AG04450 (cell line): ENCODE measurements at regions not wholly inside any gene's neighbourhood (a gene's known extent, or its start where the extent isn't known, plus 50 kb on each side); places are given as distances from the start of the nearest gene placed in this dataset.

Experiments
- CTCF ChIA-PET: fragments of 300-600, 350-600 bp; formaldehyde crosslinking; extraction: SDS; loops from one replicate; lab custom pipeline; 2022; ENCODE audit warnings: antibody characterized with exemption, inconsistent platforms; lab: Charles Lee
- POLR2A ChIA-PET: fragments of 350-600 bp; formaldehyde crosslinking; extraction: SDS; loops from one replicate; lab custom pipeline; 2021; ENCODE audit warnings: antibody characterized with exemption, inconsistent platforms; lab: Yijun Ruan, JAX
- DNase-seq: peaks from one replicate; pipeline ENCODE4 v3.0.0-alpha.2; 2011; ENCODE audit warnings: low read depth, low spot score
- H3K27ac ChIP-seq: one replicate; pipeline ENCODE4 v1.5.1; 2012; ENCODE audit warnings: low read depth, low read length, control low read depth
- H3K27me3 ChIP-seq: one replicate; pipeline ENCODE4 v1.6.0; 2012; ENCODE audit warnings: low read length; ENCODE audit not compliant: control insufficient read depth, insufficient read depth
- H3K4me3 ChIP-seq: 2 replicates; pipeline ENCODE4 v1.5.1; 2011; ENCODE audit warnings: mild to moderate bottlenecking, low read depth, low read length, control low read depth
- H3K9me3 ChIP-seq: 2 replicates; pipeline ENCODE4 v1.5.1; 2012; ENCODE audit warnings: low read length; ENCODE audit not compliant: control insufficient read depth, insufficient read depth
- TF ChIP-seq, protein P1 (sequence below): IDR thresholded peaks from 2 replicates; pipeline ENCODE4 v1.5.1; 2011; ENCODE audit warnings: low read depth, low read length, control low read depth, inconsistent platforms

DNA sequence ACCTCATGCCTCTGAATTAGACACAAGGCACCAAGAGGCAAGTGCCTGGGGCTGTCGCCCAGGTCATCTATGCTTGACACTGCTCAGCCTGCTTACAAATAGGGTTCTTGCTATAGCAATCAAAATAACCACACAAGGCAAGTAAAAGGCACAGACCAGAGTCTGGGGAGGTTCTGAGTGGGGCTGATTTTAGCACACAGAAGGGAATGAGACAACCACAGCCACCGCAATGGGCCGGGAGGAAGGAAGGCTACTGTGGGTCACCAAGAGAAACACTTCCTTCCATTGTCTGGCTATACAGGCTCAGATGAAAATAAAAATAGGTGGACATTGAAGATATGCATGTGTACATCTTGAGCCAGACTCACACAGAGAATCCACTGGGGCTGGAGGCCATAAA, 159.1 kb downstream of the DLEU7 start:
- no peaks in the 10 kb centered on the region for H3K9me3 ChIP-seq
- H3K27ac ChIP-seq = no peak overlapping the region
- CTCF ChIA-PET = no interaction called here
- POLR2A ChIA-PET = no interaction called here
- no peak for DNase-seq
- TF ChIP-seq, protein P1, sequence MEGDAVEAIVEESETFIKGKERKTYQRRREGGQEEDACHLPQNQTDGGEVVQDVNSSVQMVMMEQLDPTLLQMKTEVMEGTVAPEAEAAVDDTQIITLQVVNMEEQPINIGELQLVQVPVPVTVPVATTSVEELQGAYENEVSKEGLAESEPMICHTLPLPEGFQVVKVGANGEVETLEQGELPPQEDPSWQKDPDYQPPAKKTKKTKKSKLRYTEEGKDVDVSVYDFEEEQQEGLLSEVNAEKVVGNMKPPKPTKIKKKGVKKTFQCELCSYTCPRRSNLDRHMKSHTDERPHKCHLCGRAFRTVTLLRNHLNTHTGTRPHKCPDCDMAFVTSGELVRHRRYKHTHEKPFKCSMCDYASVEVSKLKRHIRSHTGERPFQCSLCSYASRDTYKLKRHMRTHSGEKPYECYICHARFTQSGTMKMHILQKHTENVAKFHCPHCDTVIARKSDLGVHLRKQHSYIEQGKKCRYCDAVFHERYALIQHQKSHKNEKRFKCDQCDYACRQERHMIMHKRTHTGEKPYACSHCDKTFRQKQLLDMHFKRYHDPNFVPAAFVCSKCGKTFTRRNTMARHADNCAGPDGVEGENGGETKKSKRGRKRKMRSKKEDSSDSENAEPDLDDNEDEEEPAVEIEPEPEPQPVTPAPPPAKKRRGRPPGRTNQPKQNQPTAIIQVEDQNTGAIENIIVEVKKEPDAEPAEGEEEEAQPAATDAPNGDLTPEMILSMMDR = no peak
- no peaks in the 10 kb centered on the region for H3K27me3 ChIP-seq
- H3K4me3 ChIP-seq = no peak overlapping the region

DNA sequence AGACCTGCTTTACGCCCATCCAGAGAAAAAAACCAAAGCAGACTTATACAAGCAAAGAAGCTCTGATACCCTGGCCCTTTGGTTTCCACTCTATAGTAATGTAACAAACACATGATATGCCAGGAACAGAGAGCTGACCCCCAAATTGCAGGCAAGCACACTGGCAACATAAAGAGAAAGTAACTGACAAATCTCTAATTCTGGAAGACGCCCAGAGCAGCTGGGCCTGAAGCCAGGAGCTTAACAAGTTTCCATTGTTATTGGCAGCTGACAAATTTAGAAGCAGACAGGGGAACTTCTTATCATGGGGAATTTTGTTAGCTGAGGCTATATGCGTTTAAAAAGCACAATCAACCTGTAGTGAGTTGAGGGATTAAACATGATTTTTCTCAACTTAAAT, 158.0 kb downstream of the DLEU7 start:
- POLR2A ChIA-PET = no interaction called here
- DNase-seq = no peak
- TF ChIP-seq, protein P1 = no peak
- no peaks in the 10 kb centered on the region for H3K27me3 ChIP-seq
- H3K9me3 ChIP-seq = no peaks in the 10 kb centered on the region
- H3K27ac ChIP-seq = no peak overlapping the region
- CTCF ChIA-PET = no interaction called here
- H3K4me3 ChIP-seq = no peak overlapping the region

DNA sequence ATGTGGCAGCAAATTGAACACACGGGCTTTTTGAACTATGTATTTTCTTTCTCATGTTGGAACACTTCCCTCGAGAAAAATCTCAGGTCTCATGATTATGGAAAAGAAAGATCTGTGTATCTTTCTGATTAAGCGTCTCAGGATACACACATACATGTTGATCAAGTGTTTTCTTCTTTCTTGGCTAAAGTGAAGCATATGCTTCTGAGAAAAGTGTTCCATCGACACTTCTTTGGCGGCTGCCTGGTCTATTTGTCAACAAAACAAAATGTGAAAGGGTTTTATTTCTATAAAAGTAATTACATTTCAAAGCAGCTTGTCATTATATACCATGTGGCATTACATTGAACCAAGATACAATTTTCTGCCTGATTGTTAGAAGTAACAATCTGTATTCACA, 157.5 kb downstream of the DLEU7 start:
- Histone ChIP-seq H3K9me3 (no peaks in the 10 kb centered on the region), H3K27me3 (no peaks in the 10 kb centered on the region), H3K4me3 (no peak overlapping the region), H3K27ac (no peak overlapping the region)
- ChIA-PET POLR2A (no interaction called here), CTCF (no interaction called here)
- no peak for DNase-seq
- TF ChIP-seq, protein P1 = no peak

DNA sequence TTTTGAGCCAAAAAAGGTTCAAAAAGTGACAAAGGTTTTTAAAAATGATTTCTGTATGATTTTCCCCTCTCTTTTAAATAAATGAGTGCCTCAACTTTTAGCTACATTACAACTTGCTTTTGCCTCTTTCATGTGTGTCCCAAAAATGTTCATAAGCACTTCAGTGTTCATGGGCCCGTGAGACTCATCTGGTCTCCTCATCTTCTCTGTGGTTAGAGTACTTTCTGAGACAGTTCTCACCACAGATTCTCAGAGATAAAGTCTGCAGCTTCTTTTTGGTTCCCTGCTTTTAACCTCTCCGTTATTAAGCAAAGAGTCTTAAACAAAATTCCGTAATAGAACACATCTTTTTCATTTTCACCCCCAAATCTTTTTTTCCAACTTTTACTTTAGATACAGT, 156.9 kb downstream of the DLEU7 start:
- Histone ChIP-seq H3K4me3 (no peak overlapping the region), H3K9me3 (no peaks in the 10 kb centered on the region), H3K27me3 (no peaks in the 10 kb centered on the region), H3K27ac (no peak overlapping the region)
- POLR2A ChIA-PET = no interaction called here
- TF ChIP-seq, protein P1 = no peak
- CTCF ChIA-PET = no interaction called here
- no peak for DNase-seq

DNA sequence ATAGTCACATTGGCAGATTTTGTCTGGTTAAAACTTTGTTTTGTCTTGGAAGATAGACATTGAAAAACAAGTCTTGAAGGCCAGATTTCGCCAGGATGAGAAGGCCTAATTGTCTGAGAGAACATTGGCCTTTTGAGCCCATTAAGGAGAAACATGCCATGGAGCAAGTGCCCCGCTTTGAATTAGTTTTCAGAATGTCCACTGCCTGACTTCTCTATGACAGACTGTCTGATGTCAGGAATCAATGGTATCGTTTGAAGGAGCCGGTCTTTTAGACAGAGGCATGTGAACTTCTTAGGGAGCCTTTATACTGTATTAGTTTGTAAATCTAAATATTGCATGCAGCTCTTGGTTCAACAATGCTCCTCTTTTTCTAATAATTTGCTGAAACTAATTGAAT, 155.9 kb downstream of the DLEU7 start:
- POLR2A ChIA-PET = no interaction called here
- CTCF ChIA-PET = interaction anchor here (1.0 kb wide), 1 partner anchor 71 kb away, joined by 3 read pairs; no protein-coding TSS in a partner anchor
- TF ChIP-seq, protein P1 = no peak
- Histone ChIP-seq H3K27ac (no peak overlapping the region), H3K9me3 (no peaks in the 10 kb centered on the region), H3K27me3 (no peaks in the 10 kb centered on the region), H3K4me3 (no peak overlapping the region)
- DNase-seq = no peak
